ENCODE measurements at regions not wholly inside any gene's neighbourhood (a gene's known extent, or its start where the extent isn't known, plus 50 kb on each side); places are given as distances from the start of the nearest gene placed in this dataset.

- intact Hi-C loops (cut with DNase I): no loop called here
- no peak overlapping the region for H3K27ac ChIP-seq
- H3K4me3 ChIP-seq: no peak overlapping the region
- 34 to 46% methylated on average over 2 of the region's 2 CpGs for WGBS, 2 donors
- H3K36me3 ChIP-seq: no peaks in the 10 kb centered on the region
- DNase-seq: no peak
- TF ChIP-seq CTCF (IDR thresholded peaks at IDR 0.05) (no peak), POLR2A (IDR thresholded peaks at IDR 0.05) (no peak)
- no peaks in the 10 kb centered on the region for H3K27me3 ChIP-seq
- no peaks in the 10 kb centered on the region for H3K4me1 ChIP-seq
- no peaks in the 10 kb centered on the region for H3K9me3 ChIP-seq
These were observed 367.8 kb upstream of the CLEC14A start for GRCh38 chr14:38623661-38624060.

GRCh38 chr14:38618514-38618913 is 362.6 kb upstream of the CLEC14A start:
- intact Hi-C loops (cut with DNase I): no loop called here
- WGBS, 2 donors: 86% methylated on average over 1 of the region's 1 CpG; no CpG with 5 or more reads in 1 of the 2 donors
- H3K4me3 ChIP-seq: no peak overlapping the region

GRCh38 chr14:38616959-38617358 is 361.1 kb upstream of the CLEC14A start:
- TF ChIP-seq POLR2A (IDR thresholded peaks at IDR 0.05) (no peak), CTCF (IDR thresholded peaks at IDR 0.05) (no peak)
- WGBS, 2 donors: 20 to 53% methylated on average over 3 to 4 of the region's 4 CpGs
- H3K27me3 ChIP-seq: no peaks in the 10 kb centered on the region
- intact Hi-C loops (cut with DNase I): no loop called here
- H3K4me3 ChIP-seq: no peak overlapping the region
- no peaks in the 10 kb centered on the region for H3K4me1 ChIP-seq
- DNase-seq: no peak
- H3K36me3 ChIP-seq: no peaks in the 10 kb centered on the region
- no peaks in the 10 kb centered on the region for H3K9me3 ChIP-seq
- H3K27ac ChIP-seq: no peak overlapping the region

More at GRCh38 chr14:38618514-38618913, 362.6 kb upstream of the CLEC14A start:
- no peaks in the 10 kb centered on the region for H3K36me3 ChIP-seq
- TF ChIP-seq POLR2A (IDR thresholded peaks at IDR 0.05) (no peak), CTCF (IDR thresholded peaks at IDR 0.05) (no peak)
- no peaks in the 10 kb centered on the region for H3K27me3 ChIP-seq
- no peaks in the 10 kb centered on the region for H3K4me1 ChIP-seq
- DNase-seq: no peak
- no peak overlapping the region for H3K27ac ChIP-seq
- no peaks in the 10 kb centered on the region for H3K9me3 ChIP-seq

- no peak overlapping the region for H3K4me3 ChIP-seq
- H3K27ac ChIP-seq: no peak overlapping the region
- no peaks in the 10 kb centered on the region for H3K36me3 ChIP-seq
- no peak for DNase-seq
- WGBS, 2 donors: 26 to 60% methylated on average over 2 of the region's 2 CpGs
- H3K27me3 ChIP-seq: no peaks in the 10 kb centered on the region
- H3K4me1 ChIP-seq: no peaks in the 10 kb centered on the region
- TF ChIP-seq POLR2A (IDR thresholded peaks at IDR 0.05) (no peak), CTCF (IDR thresholded peaks at IDR 0.05) (no peak)
- no peaks in the 10 kb centered on the region for H3K9me3 ChIP-seq
- intact Hi-C loops (cut with DNase I): no loop called here
These were observed 356.0 kb upstream of the CLEC14A start for GRCh38 chr14:38611928-38612327.

GRCh38 chr14:38608244-38608643 is 352.4 kb upstream of the CLEC14A start:
- H3K27ac ChIP-seq: no peak overlapping the region
- 100% methylated on average over 1 of the region's 1 CpG; no CpG with 5 or more reads in 1 of the 2 donors for WGBS, 2 donors
- H3K36me3 ChIP-seq: no peaks in the 10 kb centered on the region
- H3K9me3 ChIP-seq: no peaks in the 10 kb centered on the region
- DNase-seq: no peak
- H3K4me1 ChIP-seq: no peaks in the 10 kb centered on the region
- intact Hi-C loops (cut with DNase I): no loop called here
- no peak overlapping the region for H3K4me3 ChIP-seq
- no peaks in the 10 kb centered on the region for H3K27me3 ChIP-seq
- TF ChIP-seq POLR2A (IDR thresholded peaks at IDR 0.05): no peak
- no peak for TF ChIP-seq CTCF (IDR thresholded peaks at IDR 0.05)
